ENCODE measurements at regions not wholly inside any gene's neighbourhood (a gene's known extent, or its start where the extent isn't known, plus 50 kb on each side); places are given as distances from the start of the nearest gene placed in this dataset.

GRCh38 chr13:85436029-85436428 is 363.2 kb downstream of the SLITRK6 start:
- DNase-seq (no peak), ATAC-seq (no peak)
- H3K4me1 Mint-ChIP-seq = no peaks in the 10 kb centered on the region
- no peak overlapping the region for H3K4me3 Mint-ChIP-seq
- H3K27me3 Mint-ChIP-seq = no peaks in the 10 kb centered on the region
- no peak overlapping the region for H3K27ac Mint-ChIP-seq
- H3K36me3 Mint-ChIP-seq (ENCODE audit: low read depth) = no peaks in the 10 kb centered on the region
- no peaks in the 10 kb centered on the region for H3K9me3 ChIP-seq (ENCODE audit: control insufficient read depth, low read length, poor library complexity, severe bottlenecking)

- no peaks in the 10 kb centered on the region for H3K9me3 ChIP-seq (ENCODE audit: control insufficient read depth, low read length, poor library complexity, severe bottlenecking)
- no peak overlapping the region for H3K27ac Mint-ChIP-seq
- DNase-seq (no peak), ATAC-seq (no peak)
- H3K36me3 Mint-ChIP-seq (ENCODE audit: low read depth) = no peaks in the 10 kb centered on the region
- no peak overlapping the region for H3K4me3 Mint-ChIP-seq
- no peaks in the 10 kb centered on the region for H3K4me1 Mint-ChIP-seq
- H3K27me3 Mint-ChIP-seq = no peaks in the 10 kb centered on the region
These were observed 364.3 kb downstream of the SLITRK6 start for GRCh38 chr13:85434927-85435326.

GRCh38 chr13:85432881-85433280 is 366.3 kb downstream of the SLITRK6 start:
- no peaks in the 10 kb centered on the region for H3K27me3 Mint-ChIP-seq

GRCh38 chr13:85431720-85432119 is 367.5 kb downstream of the SLITRK6 start:
- Mint-ChIP-seq H3K4me3 (no peak overlapping the region), H3K27me3 (no peaks in the 10 kb centered on the region), H3K27ac (no peak overlapping the region), H3K36me3 (ENCODE audit: low read depth) (no peaks in the 10 kb centered on the region), H3K4me1 (no peaks in the 10 kb centered on the region)
- no peaks in the 10 kb centered on the region for H3K9me3 ChIP-seq (ENCODE audit: control insufficient read depth, low read length, poor library complexity, severe bottlenecking)
- ATAC-seq (no peak), DNase-seq (no peak)

More at GRCh38 chr13:85432881-85433280, 366.3 kb downstream of the SLITRK6 start:
- no peak overlapping the region for H3K27ac Mint-ChIP-seq
- DNase-seq (no peak), ATAC-seq (no peak)
- H3K36me3 Mint-ChIP-seq (ENCODE audit: low read depth) = no peaks in the 10 kb centered on the region
- no peaks in the 10 kb centered on the region for H3K9me3 ChIP-seq (ENCODE audit: control insufficient read depth, low read length, poor library complexity, severe bottlenecking)
- no peaks in the 10 kb centered on the region for H3K4me1 Mint-ChIP-seq
- no peak overlapping the region for H3K4me3 Mint-ChIP-seq

- H3K27ac Mint-ChIP-seq = no peak overlapping the region
These were observed 368.9 kb downstream of the SLITRK6 start for GRCh38 chr13:85430216-85430794.

GRCh38 chr13:85427416-85427815 is 371.8 kb downstream of the SLITRK6 start:
- Mint-ChIP-seq H3K4me1 (no peaks in the 10 kb centered on the region), H3K27me3 (no peaks in the 10 kb centered on the region), H3K4me3 (no peak overlapping the region), H3K36me3 (ENCODE audit: low read depth) (no peaks in the 10 kb centered on the region), H3K27ac (no peak overlapping the region)
- DNase-seq (no peak), ATAC-seq (no peak)
- H3K9me3 ChIP-seq (ENCODE audit: control insufficient read depth, low read length, poor library complexity, severe bottlenecking) = no peaks in the 10 kb centered on the region

More at GRCh38 chr13:85430216-85430794, 368.9 kb downstream of the SLITRK6 start:
- H3K27me3 Mint-ChIP-seq = no peaks in the 10 kb centered on the region
- no peaks in the 10 kb centered on the region for H3K9me3 ChIP-seq (ENCODE audit: control insufficient read depth, low read length, poor library complexity, severe bottlenecking)
- H3K36me3 Mint-ChIP-seq (ENCODE audit: low read depth) = no peaks in the 10 kb centered on the region
- ATAC-seq (no peak), DNase-seq (no peak)
- H3K4me3 Mint-ChIP-seq = no peak overlapping the region
- no peaks in the 10 kb centered on the region for H3K4me1 Mint-ChIP-seq

- Mint-ChIP-seq H3K4me1 (no peaks in the 10 kb centered on the region), H3K36me3 (ENCODE audit: low read depth) (no peaks in the 10 kb centered on the region), H3K27me3 (no peaks in the 10 kb centered on the region), H3K27ac (no peak overlapping the region), H3K4me3 (no peak overlapping the region)
- DNase-seq = no peak
- H3K9me3 ChIP-seq (ENCODE audit: control insufficient read depth, low read length, poor library complexity, severe bottlenecking) = no peaks in the 10 kb centered on the region
- ATAC-seq = no peak
These were observed 379.1 kb downstream of the SLITRK6 start for GRCh38 chr13:85420136-85420535.

- H3K4me1 Mint-ChIP-seq = no peaks in the 10 kb centered on the region
- H3K4me3 Mint-ChIP-seq = no peak overlapping the region
- ATAC-seq (no peak), DNase-seq (no peak)
- H3K27me3 Mint-ChIP-seq = no peaks in the 10 kb centered on the region
- H3K36me3 Mint-ChIP-seq (ENCODE audit: low read depth) = no peaks in the 10 kb centered on the region
- no peak overlapping the region for H3K27ac Mint-ChIP-seq
- H3K9me3 ChIP-seq (ENCODE audit: control insufficient read depth, low read length, poor library complexity, severe bottlenecking) = no peaks in the 10 kb centered on the region
These were observed 379.6 kb downstream of the SLITRK6 start for GRCh38 chr13:85419611-85420010.

- no peaks in the 10 kb centered on the region for H3K36me3 Mint-ChIP-seq (ENCODE audit: low read depth)
- no peaks in the 10 kb centered on the region for H3K4me1 Mint-ChIP-seq
- no peak for ATAC-seq
- no peak overlapping the region for H3K27ac Mint-ChIP-seq
- DNase-seq = no peak
- no peaks in the 10 kb centered on the region for H3K27me3 Mint-ChIP-seq
- H3K9me3 ChIP-seq (ENCODE audit: control insufficient read depth, low read length, poor library complexity, severe bottlenecking) = no peaks in the 10 kb centered on the region
- no peak overlapping the region for H3K4me3 Mint-ChIP-seq
These were observed 381.4 kb downstream of the SLITRK6 start for GRCh38 chr13:85417807-85418206.

GRCh38 chr13:85413664-85414063 is 385.6 kb downstream of the SLITRK6 start:
- Mint-ChIP-seq H3K27me3 (no peaks in the 10 kb centered on the region), H3K27ac (no peak overlapping the region), H3K36me3 (ENCODE audit: low read depth) (no peaks in the 10 kb centered on the region), H3K4me1 (no peaks in the 10 kb centered on the region), H3K4me3 (no peak overlapping the region)
- no peaks in the 10 kb centered on the region for H3K9me3 ChIP-seq (ENCODE audit: control insufficient read depth, low read length, poor library complexity, severe bottlenecking)
- DNase-seq (no peak), ATAC-seq (no peak)

- no peaks in the 10 kb centered on the region for H3K4me1 Mint-ChIP-seq
- no peaks in the 10 kb centered on the region for H3K9me3 ChIP-seq (ENCODE audit: control insufficient read depth, low read length, poor library complexity, severe bottlenecking)
- DNase-seq (no peak), ATAC-seq (no peak)
- H3K4me3 Mint-ChIP-seq = no peak overlapping the region
- H3K27ac Mint-ChIP-seq = no peak overlapping the region
- no peaks in the 10 kb centered on the region for H3K36me3 Mint-ChIP-seq (ENCODE audit: low read depth)
- H3K27me3 Mint-ChIP-seq = no peaks in the 10 kb centered on the region
These were observed 386.8 kb downstream of the SLITRK6 start for GRCh38 chr13:85412448-85412847.

GRCh38 chr13:85411591-85411990 is 387.6 kb downstream of the SLITRK6 start:
- no peaks in the 10 kb centered on the region for H3K9me3 ChIP-seq (ENCODE audit: control insufficient read depth, low read length, poor library complexity, severe bottlenecking)
- Mint-ChIP-seq H3K4me1 (no peaks in the 10 kb centered on the region), H3K27me3 (no peaks in the 10 kb centered on the region), H3K36me3 (ENCODE audit: low read depth) (no peaks in the 10 kb centered on the region), H3K4me3 (no peak overlapping the region), H3K27ac (no peak overlapping the region)
- DNase-seq (no peak), ATAC-seq (no peak)

GRCh38 chr13:85408415-85408814 is 390.8 kb downstream of the SLITRK6 start:
- H3K27me3 Mint-ChIP-seq = no peaks in the 10 kb centered on the region
- no peaks in the 10 kb centered on the region for H3K36me3 Mint-ChIP-seq (ENCODE audit: low read depth)
- H3K4me1 Mint-ChIP-seq = no peaks in the 10 kb centered on the region
- DNase-seq = no peak
- no peak for ATAC-seq
- no peaks in the 10 kb centered on the region for H3K9me3 ChIP-seq (ENCODE audit: control insufficient read depth, low read length, poor library complexity, severe bottlenecking)
- no peak overlapping the region for H3K27ac Mint-ChIP-seq
- no peak overlapping the region for H3K4me3 Mint-ChIP-seq

GRCh38 chr13:85406269-85406975 is 392.8 kb downstream of the SLITRK6 start:
- H3K9me3 ChIP-seq (ENCODE audit: control insufficient read depth, low read length, poor library complexity, severe bottlenecking) = no peaks in the 10 kb centered on the region
- DNase-seq (no peak), ATAC-seq (no peak)
- H3K4me3 Mint-ChIP-seq = no peak overlapping the region
- H3K36me3 Mint-ChIP-seq (ENCODE audit: low read depth) = no peaks in the 10 kb centered on the region
- H3K27me3 Mint-ChIP-seq = no peaks in the 10 kb centered on the region
- no peaks in the 10 kb centered on the region for H3K4me1 Mint-ChIP-seq
- no peak overlapping the region for H3K27ac Mint-ChIP-seq
